PC-9 (cell line): ENCODE measurements at regions not wholly inside any gene's neighbourhood (a gene's known extent, or its start where the extent isn't known, plus 50 kb on each side); places are given as distances from the start of the nearest gene placed in this dataset.
"Not testable (repeated sequence)": the region's sequence is repeated elsewhere in the genome, so short reads cannot be mapped to it uniquely, and the experiment has no call there.

Experiments used
- CTCF ChIP-seq: fragments of 200-600 bp; sonication (generic); conservative IDR thresholded peaks from 2 replicates; pipeline ENCODE4 v1.6.1; 2017; ENCODE audit warnings: mixed run types, antibody characterized with exemption, mild to moderate bottlenecking, moderate library complexity
- EZH2 ChIP-seq: fragments of 200-600 bp; sonication (generic); IDR thresholded peaks from 2 replicates; pipeline ENCODE4 v1.8.0; 2017; ENCODE audit warnings: antibody characterized with exemption, low read depth

- TF ChIP-seq CTCF, EZH2: not testable (repeated sequence)
These were observed 3076.8 kb downstream of the RPIA start for GRCh38 chr2:91768301-91768700.
